Thyroid gland (tissue), 4 donors: ENCODE measurements at regions not wholly inside any gene's neighbourhood (a gene's known extent, or its start where the extent isn't known, plus 50 kb on each side); places are given as distances from the start of the nearest gene placed in this dataset.

Experiments
- CTCF ChIP-seq, 6 experiments: fragments of 200-600 bp in 3 of 6; fragments of 450-650 bp in 3 of 6; sonication (generic) in 3 of 6; IDR thresholded peaks; one replicate each; pipeline ENCODE4 v1.5.1; 2016 to 2019; ENCODE audit warnings: antibody characterized with exemption in 6 of 6, mild to moderate bottlenecking in 2 of 6, inconsistent platforms in 1 of 6, moderate library complexity in 1 of 6
- POLR2A ChIP-seq, 2 donors: fragments of 450-650 bp; IDR thresholded peaks; one replicate each; pipeline ENCODE4 v1.6.1; 2017; ENCODE audit warnings: antibody characterized with exemption in 2 of 2, mild to moderate bottlenecking in 2 of 2, moderate library complexity in 1 of 2

- TF ChIP-seq CTCF (IDR thresholded peaks at IDR 0.05), result no peak
- no peak for TF ChIP-seq POLR2A (IDR thresholded peaks at IDR 0.05)
These were observed 66.3 kb upstream of the ESRRB start for GRCh38 chr14:76309572-76310162.
